ENCODE measurements at regions not wholly inside any gene's neighbourhood (a gene's known extent, or its start where the extent isn't known, plus 50 kb on each side); places are given as distances from the start of the nearest gene placed in this dataset.

DNA sequence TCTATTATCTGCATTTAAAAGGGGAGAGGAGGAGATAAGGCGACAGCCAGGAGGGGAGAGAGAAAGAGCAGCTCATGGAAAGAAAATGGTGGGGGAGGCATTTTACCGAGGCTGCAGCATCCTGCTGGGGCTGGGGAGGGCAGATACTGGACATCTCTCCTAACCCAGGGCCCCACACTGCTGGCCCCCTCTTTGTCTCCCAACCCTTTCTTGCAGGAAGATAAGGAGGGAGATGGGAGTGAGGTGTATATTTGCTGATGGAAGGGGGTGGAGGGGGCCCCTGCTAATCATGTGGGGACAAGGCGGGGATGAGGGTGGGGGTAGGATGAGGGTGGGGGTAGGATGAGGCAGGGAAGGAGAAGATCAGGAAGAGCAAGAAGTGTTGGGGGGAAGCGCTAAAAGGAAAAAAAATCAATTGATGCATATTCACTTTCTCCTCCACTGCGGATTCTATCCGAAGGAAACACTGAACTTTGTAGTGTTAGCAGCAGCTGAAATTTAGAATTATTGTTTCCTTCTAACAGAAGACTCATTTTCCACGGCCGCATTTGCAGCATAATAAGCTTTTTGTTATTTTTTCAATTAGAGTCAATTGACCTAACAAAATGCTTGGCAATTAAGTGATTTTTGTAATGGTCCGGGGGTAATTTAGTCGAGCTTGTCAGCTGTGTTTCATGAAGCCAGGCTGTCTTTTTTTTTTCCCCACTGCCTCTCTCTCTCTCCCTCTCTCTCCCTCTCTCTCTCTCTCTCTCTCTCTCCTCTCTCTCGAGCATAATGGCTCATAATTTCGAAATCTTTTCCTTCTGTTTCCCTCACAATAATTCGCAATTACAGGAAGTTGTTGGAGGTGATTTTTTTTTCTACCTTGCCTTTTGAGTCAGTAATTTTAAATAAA lies 1134.6 kb downstream of the BCL11B start:
- TF ChIP-seq, protein P1, sequence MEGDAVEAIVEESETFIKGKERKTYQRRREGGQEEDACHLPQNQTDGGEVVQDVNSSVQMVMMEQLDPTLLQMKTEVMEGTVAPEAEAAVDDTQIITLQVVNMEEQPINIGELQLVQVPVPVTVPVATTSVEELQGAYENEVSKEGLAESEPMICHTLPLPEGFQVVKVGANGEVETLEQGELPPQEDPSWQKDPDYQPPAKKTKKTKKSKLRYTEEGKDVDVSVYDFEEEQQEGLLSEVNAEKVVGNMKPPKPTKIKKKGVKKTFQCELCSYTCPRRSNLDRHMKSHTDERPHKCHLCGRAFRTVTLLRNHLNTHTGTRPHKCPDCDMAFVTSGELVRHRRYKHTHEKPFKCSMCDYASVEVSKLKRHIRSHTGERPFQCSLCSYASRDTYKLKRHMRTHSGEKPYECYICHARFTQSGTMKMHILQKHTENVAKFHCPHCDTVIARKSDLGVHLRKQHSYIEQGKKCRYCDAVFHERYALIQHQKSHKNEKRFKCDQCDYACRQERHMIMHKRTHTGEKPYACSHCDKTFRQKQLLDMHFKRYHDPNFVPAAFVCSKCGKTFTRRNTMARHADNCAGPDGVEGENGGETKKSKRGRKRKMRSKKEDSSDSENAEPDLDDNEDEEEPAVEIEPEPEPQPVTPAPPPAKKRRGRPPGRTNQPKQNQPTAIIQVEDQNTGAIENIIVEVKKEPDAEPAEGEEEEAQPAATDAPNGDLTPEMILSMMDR (IDR thresholded peaks at IDR 0.05) = no peak
- no peak for TF ChIP-seq POLR2AphosphoS5 (IDR thresholded peaks at IDR 0.05)
- no peak for TF ChIP-seq EP300 (IDR thresholded peaks at IDR 0.05)
